K562 (cell line): ENCODE measurements at regions not wholly inside any gene's neighbourhood (a gene's known extent, or its start where the extent isn't known, plus 50 kb on each side); places are given as distances from the start of the nearest gene placed in this dataset.

Experiments used
- ATAC-seq: fragments of 200-7000 bp; cut with Tn5 transposase; 3 replicates; pipeline ENCODE4 v1.9.1; 2020; ENCODE audit warnings: moderate library complexity
- BruUV-seq: library from RNA; stranded (reverse); fragments of 400-500 nt; replicated peaks from 2 replicates; lab custom pipeline; 2021; lab: Mats Ljungman, UMichigan
- CTCF ChIA-PET: fragments of 300-600 bp; formaldehyde crosslinking; extraction: SDS; loops from one replicate; lab custom pipeline; 2021; ENCODE audit warnings: low intra/inter-chr PET ratio; lab: Yijun Ruan, JAX
- POLR2A ChIA-PET: fragments of 300-600, 350-650 bp; sonication (Branson Sonifier 250); formaldehyde crosslinking; extraction: SDS; loops from one replicate; lab custom pipeline; 2021; ENCODE audit warnings: antibody characterized with exemption, inconsistent platforms; lab: Yijun Ruan, JAX
- DNase-seq, 4 experiments: peaks; one replicate each; pipeline versions ENCODE4 v3.0.0 to v3.0.0-alpha.2; 2011 to 2018; ENCODE audit warnings: low spot score in 3 of 4, mixed read lengths in 3 of 4; ENCODE audit errors: extremely low read depth in 1 of 4
- FAIRE-seq: peaks from 2 replicates; lab custom pipeline; 2011; peaks lifted over from hg19 to GRCh38; lab: Jason Lieb, UNC
- H2AFZ ChIP-seq: 2 replicates; pipeline ENCODE4 v1.6.0; 2011; ENCODE audit warnings: low read depth, low read length, control low read depth, inconsistent platforms
- H3K27ac ChIP-seq: fragments of 200-600 bp; 3 replicates; pipeline ENCODE4 v1.8.0; 2011; ENCODE audit warnings: low read depth, mild to moderate bottlenecking, control low read depth, inconsistent platforms, low read length, moderate library complexity, mixed read lengths; ENCODE audit errors: extremely low read depth
- H3K27me3 ChIP-seq, 2 experiments: fragments of 300-600 bp in 1 of 2; 2 replicates in 1 of 2; 3 replicates in 1 of 2; pipeline versions ENCODE4 v1.6.0 to v1.8.0; 2011; ENCODE audit warnings: inconsistent platforms in 2 of 2, low read length in 2 of 2, mild to moderate bottlenecking in 1 of 2, mixed read lengths in 1 of 2, moderate library complexity in 1 of 2; ENCODE audit not compliant: control insufficient read depth in 2 of 2, insufficient read depth in 2 of 2
- H3K36me3 ChIP-seq: fragments of 300-600 bp; 3 replicates; pipeline ENCODE4 v1.8.0; 2011; ENCODE audit warnings: mild to moderate bottlenecking, low read length, inconsistent platforms; ENCODE audit not compliant: control insufficient read depth, insufficient read depth
- H3K4me1 ChIP-seq, 2 experiments: fragments of 200-600 bp in 1 of 2; replicated peaks in 1 of 2; 2 replicates in 1 of 2; 3 replicates in 1 of 2; pipeline versions ENCODE4 v1.5.1 to v1.8.0; 2011; ENCODE audit warnings: inconsistent platforms in 2 of 2, low read length in 2 of 2, mild to moderate bottlenecking in 1 of 2, mixed read lengths in 1 of 2, moderate library complexity in 1 of 2; ENCODE audit not compliant: control insufficient read depth in 2 of 2, insufficient read depth in 2 of 2
- H3K4me2 ChIP-seq: 2 replicates; pipeline ENCODE4 v1.6.1; 2011; ENCODE audit warnings: low read length, control low read depth, inconsistent platforms, mixed read lengths; ENCODE audit not compliant: insufficient read depth
- H3K4me3 ChIP-seq: fragments of 200-600 bp; sonication (generic), shearing (Covaris generic); 2 replicates; pipeline ENCODE4 v1.5.1; 2016; ENCODE audit warnings: control low read depth, inconsistent platforms
- H3K79me2 ChIP-seq: fragments of 200-600 bp; 3 replicates; pipeline ENCODE4 v1.8.0; 2011; ENCODE audit warnings: low read length, inconsistent platforms; ENCODE audit not compliant: control insufficient read depth, insufficient read depth
- H3K9ac ChIP-seq, 2 experiments: 2 replicates each; pipeline versions ENCODE4 v1.6.0 to v1.6.1; 2011; ENCODE audit warnings: low read depth in 2 of 2, low read length in 2 of 2, control low read depth in 1 of 2, inconsistent platforms in 1 of 2, mild to moderate bottlenecking in 1 of 2, mixed read lengths in 1 of 2; ENCODE audit not compliant: insufficient read depth in 1 of 2
- H3K9me1 ChIP-seq: one replicate; pipeline ENCODE4 v1.6.0; 2011; ENCODE audit warnings: inconsistent platforms, mild to moderate bottlenecking, low read length, moderate library complexity; ENCODE audit not compliant: control insufficient read depth, insufficient read depth
- H3K9me3 ChIP-seq: replicated peaks from 2 replicates; pipeline ENCODE4 v1.5.1; 2011; ENCODE audit warnings: low read depth, low read length, inconsistent platforms; ENCODE audit not compliant: control insufficient read depth, insufficient read depth
- H4K20me1 ChIP-seq: replicated peaks from 2 replicates; pipeline ENCODE4 v1.6.1; 2011; ENCODE audit warnings: low read length, inconsistent platforms, mixed read lengths; ENCODE audit not compliant: control insufficient read depth, insufficient read depth
- BCOR ChIP-seq: fragments of 450-650 bp; IDR thresholded peaks from 2 replicates; pipeline ENCODE4 v1.6.1; 2016
- GATAD2B ChIP-seq: fragments of 450-650 bp; IDR thresholded peaks from 2 replicates; pipeline ENCODE4 v1.6.1; 2017; ENCODE audit warnings: mild to moderate bottlenecking, borderline replicate concordance
- GTF3C2 ChIP-seq: IDR thresholded peaks from 3 replicates; pipeline ENCODE4 v1.6.1; 2011; ENCODE audit warnings: borderline replicate concordance, mild to moderate bottlenecking, moderate library complexity; ENCODE audit not compliant: insufficient read length; ENCODE audit errors: extremely low read depth
- KLF6 ChIP-seq: fragments of 250-450 bp; sonication (Bioruptor Pico); IDR thresholded peaks from 2 replicates; pipeline ENCODE4 v1.4.0; 2020; ENCODE audit warnings: mild to moderate bottlenecking, moderate library complexity, borderline replicate concordance
- MAFF ChIP-seq: IDR thresholded peaks from 2 replicates; pipeline ENCODE4 v1.6.1; 2012; ENCODE audit warnings: low read length, improper control_type of control experiment
- MAFG ChIP-seq: fragments of 450-650 bp; conservative IDR thresholded peaks from 2 replicates; pipeline ENCODE4 v1.6.1; 2016; ENCODE audit warnings: missing genetic modification characterization, missing compliant biosample characterization
- MECOM ChIP-seq: fragments of 250-450 bp; sonication (Bioruptor Pico); IDR thresholded peaks from 2 replicates; pipeline ENCODE4 v1.8.0; 2022; ENCODE audit warnings: inconsistent platforms
- STAT5B ChIP-seq: fragments of 250-450 bp; sonication (Bioruptor Pico); IDR thresholded peaks from 2 replicates; pipeline ENCODE4 v1.8.0; 2021; ENCODE audit warnings: mild to moderate bottlenecking, inconsistent platforms
- TBL1XR1 ChIP-seq, 2 experiments: IDR thresholded peaks; 2 replicates each; pipeline ENCODE4 v1.6.1; 2012; ENCODE audit warnings: improper control_type of control experiment in 2 of 2, low read length in 2 of 2, mild to moderate bottlenecking in 1 of 2
- TOE1 ChIP-seq, 2 experiments: fragments of 450-650 bp in 1 of 2; sonication (generic) in 1 of 2; formaldehyde crosslinking in 1 of 2; IDR thresholded peaks; 2 replicates each; pipeline versions ENCODE4 v1.7.1 to v1.8.0; 2016 to 2022; ENCODE audit warnings: borderline replicate concordance in 2 of 2, mild to moderate bottlenecking in 2 of 2, antibody characterized with exemption in 1 of 2, inconsistent platforms in 1 of 2, low read depth in 1 of 2, missing genetic modification reagents in 1 of 2, moderate library complexity in 1 of 2
- XRCC3 ChIP-seq: fragments of 450-650 bp; IDR thresholded peaks from 2 replicates; pipeline ENCODE4 v1.6.1; 2017; ENCODE audit warnings: mild to moderate bottlenecking, moderate library complexity
- ZNF263 ChIP-seq: sonication (generic); formaldehyde crosslinking; IDR thresholded peaks from 2 replicates; pipeline ENCODE4 v1.8.0; 2022; ENCODE audit warnings: mild to moderate bottlenecking, missing genetic modification reagents, borderline replicate concordance
- WGBS: fragments of 100-300 bp; shearing (Covaris generic); methylation state at CpG from one replicate; pipeline ENCODE4 v1.1.6; 2016; ENCODE audit warnings: low coverage, mixed read lengths; ENCODE audit not compliant: insufficient coverage; ENCODE audit errors: missing lambda C conversion rate; 5-methylcytosine and 5-hydroxymethylcytosine counted together
- in situ Hi-C: fragments of 300-500 bp; cut with MboI; formaldehyde crosslinking; loops from 4 replicates; pipeline ENCODE4 v1.15.0; 2018; ENCODE audit warnings: inconsistent platforms, mixed read lengths
- intact Hi-C: fragments of 100-400 bp; cut with micrococcal nuclease; formaldehyde crosslinking; loops from 2 replicates; pipeline ENCODE4 v1.14.2; 2022
- TF ChIP-seq, protein P1 (sequence below): fragments of 250-450 bp; sonication (Bioruptor Pico); IDR thresholded peaks from 2 replicates; pipeline ENCODE4 v1.5.0; 2021; ENCODE audit warnings: mild to moderate bottlenecking, moderate library complexity

DNA sequence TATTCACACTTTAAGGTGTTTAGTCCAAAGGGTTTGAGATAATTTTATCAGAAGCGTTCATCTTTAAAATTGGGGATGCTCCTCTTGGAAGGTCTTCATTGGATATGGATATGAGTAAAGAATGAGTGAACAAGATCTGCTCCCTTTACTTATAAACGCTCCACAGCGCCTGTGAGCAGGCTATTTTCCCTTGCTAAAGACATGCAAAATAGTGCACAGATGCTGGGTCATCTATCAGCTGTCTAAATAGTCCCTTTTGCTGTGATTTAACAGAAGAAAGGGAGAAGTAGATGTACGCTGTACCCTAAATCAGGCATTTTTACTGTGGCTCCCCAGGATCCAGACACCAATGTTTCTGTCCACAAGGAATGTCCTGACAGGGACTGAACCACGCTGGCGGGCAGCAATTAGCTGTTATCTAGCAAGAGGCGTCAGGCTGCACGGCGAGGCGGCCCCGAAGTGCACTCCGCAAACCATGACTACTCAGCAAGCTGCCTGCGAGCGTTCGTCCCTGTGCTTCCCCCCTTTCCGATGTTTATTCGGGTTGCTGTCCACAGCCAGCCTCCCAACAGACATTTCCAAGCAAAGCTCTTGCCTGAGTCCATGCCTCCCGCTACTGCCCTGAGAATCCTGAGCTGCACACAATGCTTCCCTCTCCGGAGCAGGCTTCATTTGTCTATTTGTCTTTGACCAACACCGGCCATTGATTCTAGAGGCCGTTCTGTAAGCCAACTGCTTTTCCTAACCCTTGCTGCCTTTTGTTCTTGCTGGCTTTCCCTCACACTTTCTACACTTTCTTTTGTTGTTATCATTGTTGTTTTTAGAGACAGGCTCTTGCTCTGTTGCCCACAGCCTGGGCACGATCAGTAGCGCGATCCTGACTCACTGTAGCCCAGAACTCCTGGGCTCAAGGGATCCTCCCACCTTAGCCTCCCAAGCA is 55.7 kb upstream of the CNEP1R1 start (continued):
- no peak for TF ChIP-seq XRCC3
- no peak for TF ChIP-seq GTF3C2

GRCh38 chr16:49970797-49971431 is 54.1 kb upstream of the CNEP1R1 start:
- no peaks in the 10 kb centered on the region; the same call in 1 of the 2 replicates for H4K20me1 ChIP-seq
- H2AFZ ChIP-seq = no peak overlapping the region
- H3K36me3 ChIP-seq = no peaks in the 10 kb centered on the region
- in situ Hi-C loops (no loop called here), intact Hi-C loops (no loop called here)
- peaks cover 53 to 56% of the 10 kb centered on the region in 2 experiments for H3K27me3 ChIP-seq
- H3K4me3 ChIP-seq = no peak overlapping the region
- no peaks in the 10 kb centered on the region for H3K9me3 ChIP-seq
- no peak overlapping the region for H3K27ac ChIP-seq
- no TSS peak for BruUV-seq
- no peaks in the 10 kb centered on the region for H3K4me1 ChIP-seq
- no peaks in the 10 kb centered on the region for H3K79me2 ChIP-seq
- ATAC-seq (no peak), FAIRE-seq (no peak), DNase-seq (no peak)
- no peak for TF ChIP-seq GATAD2B
- TF ChIP-seq MECOM = no peak
- no peak for TF ChIP-seq TOE1 (IDR thresholded peaks at IDR 0.05; ENCODE audit: borderline replicate concordance)
- no peak for TF ChIP-seq TOE1 (CRISPR knock-in tag; IDR thresholded peaks at IDR 0.05; ENCODE audit: borderline replicate concordance, low read depth)
- TF ChIP-seq STAT5B (CRISPR knock-in tag) = no peak
- no peak for TF ChIP-seq ZNF263 (CRISPR knock-in tag)
- TF ChIP-seq TBL1XR1 (IDR thresholded peaks at IDR 0.05; ENCODE audit: low read length in 2 of 2) = no peak
- TF ChIP-seq MAFG (tag) = no peak
- TF ChIP-seq KLF6 (CRISPR knock-in tag) = no peak
- no peak for TF ChIP-seq MAFF
- no peak for TF ChIP-seq BCOR
- TF ChIP-seq, protein P1, sequence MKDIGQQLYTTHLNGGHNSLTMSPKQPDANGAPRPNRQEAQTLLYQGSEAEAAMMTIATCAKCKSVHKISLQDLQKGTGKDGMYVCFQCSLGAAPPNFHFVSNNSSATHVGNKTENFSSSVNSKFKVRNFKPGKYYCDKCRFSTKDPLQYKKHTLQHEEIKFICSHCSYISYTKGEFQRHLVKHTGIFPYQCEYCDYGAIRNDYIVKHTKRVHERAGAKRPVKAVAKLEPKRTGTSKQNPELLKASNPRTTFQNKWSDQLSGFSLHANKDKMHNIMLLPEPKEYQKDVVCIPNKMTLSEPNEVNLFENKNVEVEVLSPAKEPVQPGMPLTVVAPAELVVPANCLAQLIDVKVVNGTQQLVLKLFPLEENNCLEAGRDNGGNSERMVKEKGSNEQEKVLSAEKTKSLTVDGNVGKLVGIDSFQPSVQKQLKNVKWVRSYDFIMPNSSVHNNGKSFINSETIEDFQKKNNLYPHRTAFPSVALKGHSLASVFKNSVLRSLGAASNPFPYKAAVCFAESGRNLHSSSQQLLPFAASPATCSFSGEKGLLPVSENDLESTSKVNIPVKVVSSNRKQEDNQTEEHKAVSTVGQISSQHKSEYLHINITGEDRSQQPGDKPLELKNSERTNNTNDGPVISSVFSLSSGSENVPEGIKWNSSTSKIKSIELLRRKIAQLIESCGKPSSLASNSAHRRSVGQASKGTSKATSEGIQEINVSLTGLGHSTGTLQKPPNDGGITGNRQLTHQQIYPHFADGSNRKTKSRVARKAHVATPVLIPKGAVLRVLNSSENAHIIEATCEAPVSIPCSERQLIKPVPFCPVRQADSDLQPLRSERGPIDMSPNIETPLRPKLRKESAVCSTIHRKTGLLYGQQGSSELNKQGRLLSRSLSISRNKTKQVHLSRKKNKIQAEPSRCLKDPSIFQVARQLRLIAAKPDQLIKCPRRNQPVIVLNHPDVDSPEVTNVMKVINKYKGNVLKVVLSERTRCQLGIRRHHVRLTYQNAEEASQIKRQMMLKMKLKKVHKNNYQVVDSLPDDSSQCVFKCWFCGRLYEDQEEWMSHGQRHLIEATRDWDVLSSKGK (CRISPR knock-in tag) = no peak
- CTCF ChIA-PET = no interaction called here
- POLR2A ChIA-PET = no interaction called here
- no peaks in the 10 kb centered on the region for H3K9me1 ChIP-seq
- H3K4me2 ChIP-seq = no peak overlapping the region
- WGBS = 3% methylated on average over 8 of the region's 8 CpGs
- H3K9ac ChIP-seq = no peak overlapping the region
